ENCODE measurements at regions not wholly inside any gene's neighbourhood (a gene's known extent, or its start where the extent isn't known, plus 50 kb on each side); places are given as distances from the start of the nearest gene placed in this dataset.

GRCh38 chr1:178620584-178621475 lies 104.2 kb upstream of the RALGPS2 start:
- Mint-ChIP-seq H3K27me3 (ENCODE audit: unreplicated experiment) (no peaks in the 10 kb centered on the region), H3K4me1 (ENCODE audit: unreplicated experiment) (no peaks in the 10 kb centered on the region), H3K27ac (ENCODE audit: unreplicated experiment) (no peak overlapping the region)

GRCh38 chr1:178621822-178622221 lies 103.2 kb upstream of the RALGPS2 start:
- no peaks in the 10 kb centered on the region for H3K4me1 Mint-ChIP-seq (ENCODE audit: unreplicated experiment)
- H3K36me3 Mint-ChIP-seq (ENCODE audit: unreplicated experiment) = no peaks in the 10 kb centered on the region
- no peaks in the 10 kb centered on the region for H3K27me3 Mint-ChIP-seq (ENCODE audit: unreplicated experiment)
- no peak overlapping the region for H3K4me3 Mint-ChIP-seq (ENCODE audit: unreplicated experiment)
- TF ChIP-seq CTCF (IDR thresholded peaks at IDR 0.05) = no peak
- H3K9me3 Mint-ChIP-seq (ENCODE audit: unreplicated experiment) = no peaks in the 10 kb centered on the region
- no peak for DNase-seq (ENCODE audit: extremely low spot score, unreplicated experiment)
- H3K27ac Mint-ChIP-seq (ENCODE audit: unreplicated experiment) = no peak overlapping the region

More at GRCh38 chr1:178620584-178621475, 104.2 kb upstream of the RALGPS2 start:
- TF ChIP-seq CTCF (IDR thresholded peaks at IDR 0.05) = no peak
- H3K36me3 Mint-ChIP-seq (ENCODE audit: unreplicated experiment) = no peaks in the 10 kb centered on the region
- DNase-seq (ENCODE audit: extremely low spot score, unreplicated experiment) = no peak
- H3K9me3 Mint-ChIP-seq (ENCODE audit: unreplicated experiment) = no peaks in the 10 kb centered on the region
- no peak overlapping the region for H3K4me3 Mint-ChIP-seq (ENCODE audit: unreplicated experiment)

GRCh38 chr1:178625695-178626094 lies 99.3 kb upstream of the RALGPS2 start:
- Mint-ChIP-seq H3K27ac (ENCODE audit: unreplicated experiment) (no peak overlapping the region), H3K36me3 (ENCODE audit: unreplicated experiment) (no peaks in the 10 kb centered on the region), H3K27me3 (ENCODE audit: unreplicated experiment) (no peaks in the 10 kb centered on the region), H3K4me1 (ENCODE audit: unreplicated experiment) (peaks cover 17% of the 10 kb centered on the region), H3K9me3 (ENCODE audit: unreplicated experiment) (no peaks in the 10 kb centered on the region), H3K4me3 (ENCODE audit: unreplicated experiment) (no peak overlapping the region)
- TF ChIP-seq CTCF (IDR thresholded peaks at IDR 0.05) = no peak
- no peak for DNase-seq (ENCODE audit: extremely low spot score, unreplicated experiment)

GRCh38 chr1:178627037-178627436 lies 98.0 kb upstream of the RALGPS2 start:
- no peak for TF ChIP-seq CTCF (IDR thresholded peaks at IDR 0.05)
- Mint-ChIP-seq H3K4me1 (ENCODE audit: unreplicated experiment) (peaks cover 17% of the 10 kb centered on the region), H3K4me3 (ENCODE audit: unreplicated experiment) (no peak overlapping the region), H3K27me3 (ENCODE audit: unreplicated experiment) (no peaks in the 10 kb centered on the region), H3K36me3 (ENCODE audit: unreplicated experiment) (no peaks in the 10 kb centered on the region), H3K27ac (ENCODE audit: unreplicated experiment) (no peak overlapping the region), H3K9me3 (ENCODE audit: unreplicated experiment) (no peaks in the 10 kb centered on the region)
- DNase-seq (ENCODE audit: extremely low spot score, unreplicated experiment) = no peak

- DNase-seq (ENCODE audit: extremely low spot score, unreplicated experiment) = no peak
- Mint-ChIP-seq H3K27me3 (ENCODE audit: unreplicated experiment) (no peaks in the 10 kb centered on the region), H3K36me3 (ENCODE audit: unreplicated experiment) (no peaks in the 10 kb centered on the region), H3K9me3 (ENCODE audit: unreplicated experiment) (no peaks in the 10 kb centered on the region), H3K27ac (ENCODE audit: unreplicated experiment) (peak overlapping the region; percentile 85), H3K4me3 (ENCODE audit: unreplicated experiment) (no peak overlapping the region), H3K4me1 (ENCODE audit: unreplicated experiment) (peaks cover 17% of the 10 kb centered on the region)
- TF ChIP-seq CTCF (IDR thresholded peaks at IDR 0.05) = no peak
Measured at GRCh38 chr1:178628637-178629251, 96.3 kb upstream of the RALGPS2 start.

All from osteocyte (in vitro differentiated cells).